ENCODE measurements at regions not wholly inside any gene's neighbourhood (a gene's known extent, or its start where the extent isn't known, plus 50 kb on each side); places are given as distances from the start of the nearest gene placed in this dataset.

- ChIA-PET RAD21 (ENCODE audit: unreplicated experiment) (no interaction called here), POLR2A (no interaction called here), CTCF (no interaction called here), SMC1A (ENCODE audit: uncharacterized antibody, unreplicated experiment) (interaction anchor here (1.1 kb wide), 1 partner anchor 11 kb away, joined by 3 read pairs; no protein-coding TSS in a partner anchor)
- 40% methylated on average over 5 of the region's 5 CpGs for WGBS (ENCODE audit: insufficient coverage, insufficient replicate concordance, low lambda C conversion rate, missing lambda C conversion rate)
- ATAC-seq (no peak), DNase-seq (ENCODE audit: low read depth, low spot score) (no peak), FAIRE-seq (no peak)
- no peak overlapping the region for H2AFZ ChIP-seq (ENCODE audit: control insufficient read depth, low read depth, low read length)
- H3K36me3 ChIP-seq (ENCODE audit: control insufficient read depth in 2 of 2, insufficient read depth in 2 of 2, low read length in 1 of 2): no peaks in the 10 kb centered on the region
- in situ Hi-C loops (cut with MboI): no loop called here
- no peak for TF ChIP-seq CEBPB (IDR thresholded peaks at IDR 0.05; ENCODE audit: borderline replicate concordance in 1 of 2, low read depth in 2 of 2, low read length in 2 of 2)
- TF ChIP-seq, protein P1, sequence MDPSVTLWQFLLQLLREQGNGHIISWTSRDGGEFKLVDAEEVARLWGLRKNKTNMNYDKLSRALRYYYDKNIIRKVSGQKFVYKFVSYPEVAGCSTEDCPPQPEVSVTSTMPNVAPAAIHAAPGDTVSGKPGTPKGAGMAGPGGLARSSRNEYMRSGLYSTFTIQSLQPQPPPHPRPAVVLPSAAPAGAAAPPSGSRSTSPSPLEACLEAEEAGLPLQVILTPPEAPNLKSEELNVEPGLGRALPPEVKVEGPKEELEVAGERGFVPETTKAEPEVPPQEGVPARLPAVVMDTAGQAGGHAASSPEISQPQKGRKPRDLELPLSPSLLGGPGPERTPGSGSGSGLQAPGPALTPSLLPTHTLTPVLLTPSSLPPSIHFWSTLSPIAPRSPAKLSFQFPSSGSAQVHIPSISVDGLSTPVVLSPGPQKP (IDR thresholded peaks at IDR 0.05; ENCODE audit: low read depth, low read length): no peak
- no peak for TF ChIP-seq STAT1 (conservative IDR thresholded peaks at IDR 0.05)
- TF ChIP-seq EZH2 (IDR thresholded peaks at IDR 0.05; ENCODE audit: borderline replicate concordance, control insufficient read depth, low read depth, low read length): no peak
- TF ChIP-seq, protein P2, sequence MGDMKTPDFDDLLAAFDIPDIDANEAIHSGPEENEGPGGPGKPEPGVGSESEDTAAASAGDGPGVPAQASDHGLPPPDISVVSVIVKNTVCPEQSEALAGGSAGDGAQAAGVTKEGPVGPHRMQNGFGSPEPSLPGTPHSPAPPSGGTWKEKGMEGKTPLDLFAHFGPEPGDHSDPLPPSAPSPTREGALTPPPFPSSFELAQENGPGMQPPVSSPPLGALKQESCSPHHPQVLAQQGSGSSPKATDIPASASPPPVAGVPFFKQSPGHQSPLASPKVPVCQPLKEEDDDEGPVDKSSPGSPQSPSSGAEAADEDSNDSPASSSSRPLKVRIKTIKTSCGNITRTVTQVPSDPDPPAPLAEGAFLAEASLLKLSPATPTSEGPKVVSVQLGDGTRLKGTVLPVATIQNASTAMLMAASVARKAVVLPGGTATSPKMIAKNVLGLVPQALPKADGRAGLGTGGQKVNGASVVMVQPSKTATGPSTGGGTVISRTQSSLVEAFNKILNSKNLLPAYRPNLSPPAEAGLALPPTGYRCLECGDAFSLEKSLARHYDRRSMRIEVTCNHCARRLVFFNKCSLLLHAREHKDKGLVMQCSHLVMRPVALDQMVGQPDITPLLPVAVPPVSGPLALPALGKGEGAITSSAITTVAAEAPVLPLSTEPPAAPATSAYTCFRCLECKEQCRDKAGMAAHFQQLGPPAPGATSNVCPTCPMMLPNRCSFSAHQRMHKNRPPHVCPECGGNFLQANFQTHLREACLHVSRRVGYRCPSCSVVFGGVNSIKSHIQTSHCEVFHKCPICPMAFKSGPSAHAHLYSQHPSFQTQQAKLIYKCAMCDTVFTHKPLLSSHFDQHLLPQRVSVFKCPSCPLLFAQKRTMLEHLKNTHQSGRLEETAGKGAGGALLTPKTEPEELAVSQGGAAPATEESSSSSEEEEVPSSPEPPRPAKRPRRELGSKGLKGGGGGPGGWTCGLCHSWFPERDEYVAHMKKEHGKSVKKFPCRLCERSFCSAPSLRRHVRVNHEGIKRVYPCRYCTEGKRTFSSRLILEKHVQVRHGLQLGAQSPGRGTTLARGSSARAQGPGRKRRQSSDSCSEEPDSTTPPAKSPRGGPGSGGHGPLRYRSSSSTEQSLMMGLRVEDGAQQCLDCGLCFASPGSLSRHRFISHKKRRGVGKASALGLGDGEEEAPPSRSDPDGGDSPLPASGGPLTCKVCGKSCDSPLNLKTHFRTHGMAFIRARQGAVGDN (IDR thresholded peaks at IDR 0.05): no peak
- no peak for TF ChIP-seq SREBF1 (IDR thresholded peaks at IDR 0.05; ENCODE audit: low read length)
- no peak for TF ChIP-seq RBBP5 (conservative IDR thresholded peaks at IDR 0.05)
- TF ChIP-seq CHD1 (IDR thresholded peaks at IDR 0.05; ENCODE audit: low read depth, low read length): no peak
- H3K4me1 ChIP-seq (ENCODE audit: control insufficient read depth, insufficient read depth, low read length): no peaks in the 10 kb centered on the region
- no peaks in the 10 kb centered on the region; a peak in 2 of 4 replicates for H3K27me3 ChIP-seq (replicated peaks in 1 of 2; ENCODE audit: control insufficient read depth in 2 of 2, insufficient read depth in 2 of 2, low read length in 1 of 2)
- H3K4me3 ChIP-seq: no peak overlapping the region
- no peaks in the 10 kb centered on the region for H3K79me2 ChIP-seq (ENCODE audit: control insufficient read depth, insufficient read depth, low read length)
- no peak overlapping the region for H3K9ac ChIP-seq (ENCODE audit: control insufficient read depth, insufficient read depth, low read length)
- no peak overlapping the region for H3K4me2 ChIP-seq (ENCODE audit: control insufficient read depth, insufficient read depth)
- H3K9me3 ChIP-seq (replicated peaks; ENCODE audit: control insufficient read depth, insufficient read depth, low read length): no peaks in the 10 kb centered on the region
- no peaks in the 10 kb centered on the region for H4K20me1 ChIP-seq (ENCODE audit: control insufficient read depth, insufficient read depth)
- BruUV-seq (replicated peaks): no TSS peak
- intact Hi-C loops (cut with micrococcal nuclease; ENCODE audit: unreplicated experiment): no loop called here
- H3K27ac ChIP-seq (ENCODE audit: control insufficient read depth, insufficient read depth): no peak overlapping the region
These were observed 71.9 kb upstream of the MLN start for GRCh38 chr6:33875696-33876095.
